Caki2 (cell line): ENCODE measurements at regions not wholly inside any gene's neighbourhood (a gene's known extent, or its start where the extent isn't known, plus 50 kb on each side); places are given as distances from the start of the nearest gene placed in this dataset.

Source experiments
- DNase-seq: peaks from one replicate; pipeline ENCODE4 v3.0.0-alpha.2; 2015; ENCODE audit warnings: low read depth
- in situ Hi-C: cut with HindIII; loops from 2 replicates; pipeline ENCODE4 v1.10.0; 2016; ENCODE audit warnings: low sequenced_read_pairs, low pct_unique_long_range_greater_than_20kb, mixed read lengths

GRCh38 chr5:102691434-102691833 lies 63.7 kb upstream of the PAM start:
- no peak for DNase-seq
- in situ Hi-C loops: no loop called here

- in situ Hi-C loops: no loop called here
- DNase-seq: no peak
These were observed 54.8 kb upstream of the PAM start for GRCh38 chr5:102700120-102700831.

GRCh38 chr5:102700916-102701315 lies 54.2 kb upstream of the PAM start:
- in situ Hi-C loops: no loop called here
- DNase-seq: no peak

- in situ Hi-C loops: no loop called here
- no peak for DNase-seq
These were observed 53.4 kb upstream of the PAM start for GRCh38 chr5:102701748-102702147.
